CD14-positive monocyte (primary cell): ENCODE measurements at regions not wholly inside any gene's neighbourhood (a gene's known extent, or its start where the extent isn't known, plus 50 kb on each side); places are given as distances from the start of the nearest gene placed in this dataset.

Experiments used
- DNase-seq, 3 donors: peaks; one replicate each; pipeline ENCODE4 v3.0.0-alpha.2; 2011 to 2022
- H2AFZ ChIP-seq: 2 replicates; pipeline ENCODE4 v1.6.0; 2012; ENCODE audit warnings: mild to moderate bottlenecking, low read depth, low read length, inconsistent platforms; ENCODE audit not compliant: insufficient read depth, poor library complexity, severe bottlenecking
- H3K27ac ChIP-seq, 2 donors: 1 replicate in 1 of 2; 2 replicates in 1 of 2; pipeline ENCODE4 v1.5.1; 2012 to 2013; ENCODE audit warnings: low read length in 2 of 2, control low read depth in 1 of 2, inconsistent platforms in 1 of 2, low read depth in 1 of 2, mild to moderate bottlenecking in 1 of 2
- H3K27me3 ChIP-seq, 2 donors: one replicate each; pipeline versions ENCODE4 v1.6.0 to v1.6.1; 2011 to 2013; ENCODE audit warnings: low read length in 2 of 2; ENCODE audit not compliant: control insufficient read depth in 2 of 2, insufficient read depth in 2 of 2
- H3K36me3 ChIP-seq, 2 donors: replicated peaks in 1 of 2; 1 replicate in 1 of 2; 2 replicates in 1 of 2; pipeline versions ENCODE4 v1.5.1 to v1.6.1; 2012 to 2013; ENCODE audit warnings: low read length in 2 of 2, control low read depth in 1 of 2, inconsistent platforms in 1 of 2, mild to moderate bottlenecking in 1 of 2; ENCODE audit not compliant: insufficient read depth in 2 of 2, control insufficient read depth in 1 of 2
- H3K4me1 ChIP-seq, 2 donors: 1 replicate in 1 of 2; 2 replicates in 1 of 2; pipeline versions ENCODE4 v1.5.1 to v1.6.1; 2012 to 2013; ENCODE audit warnings: low read length in 2 of 2, control low read depth in 1 of 2, inconsistent platforms in 1 of 2, mild to moderate bottlenecking in 1 of 2, moderate library complexity in 1 of 2; ENCODE audit not compliant: insufficient read depth in 2 of 2, control insufficient read depth in 1 of 2
- H3K4me2 ChIP-seq: replicated peaks from 2 replicates; pipeline ENCODE3; 2012; ENCODE audit warnings: low read length, moderate library complexity, mild to moderate bottlenecking; ENCODE audit not compliant: poor library complexity, severe bottlenecking; ENCODE audit errors: extremely low read depth
- H3K4me3 ChIP-seq, 3 experiments: fragments of 200-600 bp in 1 of 3; sonication (generic) in 1 of 3; replicated peaks in 1 of 3; 1 replicate in 2 of 3; 2 replicates in 1 of 3; pipeline ENCODE4 v1.5.1; 2011 to 2013; ENCODE audit warnings: low read length in 3 of 3, mild to moderate bottlenecking in 3 of 3, control low read depth in 2 of 3, low read depth in 2 of 3, inconsistent platforms in 1 of 3, moderate library complexity in 1 of 3
- H3K79me2 ChIP-seq: 2 replicates; pipeline ENCODE4 v1.6.0; 2012; ENCODE audit warnings: mild to moderate bottlenecking, control low read depth, inconsistent platforms, low read length, moderate library complexity; ENCODE audit not compliant: insufficient read depth
- H3K9ac ChIP-seq: 2 replicates; pipeline ENCODE4 v1.6.0; 2017; ENCODE audit warnings: low read length, mild to moderate bottlenecking; ENCODE audit not compliant: insufficient read depth, poor library complexity, severe bottlenecking
- H3K9me3 ChIP-seq, 2 donors: replicated peaks in 1 of 2; 1 replicate in 1 of 2; 2 replicates in 1 of 2; pipeline versions ENCODE4 v1.5.1 to v1.6.1; 2012 to 2013; ENCODE audit warnings: low read length in 2 of 2, control low read depth in 1 of 2; ENCODE audit not compliant: control insufficient read depth in 1 of 2, insufficient read depth in 1 of 2
- H4K20me1 ChIP-seq: 2 replicates; pipeline ENCODE4 v1.6.0; 2012; ENCODE audit warnings: mild to moderate bottlenecking, low read length, control low read depth, moderate library complexity; ENCODE audit not compliant: insufficient read depth
- H3K27ac Mint-ChIP-seq, 7 donors: one replicate each; pipeline ENCODE4 v1.8.0; 2020; ENCODE audit warnings: mild to moderate bottlenecking in 7 of 7, mixed read lengths in 7 of 7, moderate library complexity in 6 of 7, inconsistent platforms in 2 of 7
- H3K27me3 Mint-ChIP-seq, 3 donors: one replicate each; pipeline ENCODE4 v1.8.0; 2021 to 2022; ENCODE audit warnings: low read depth in 3 of 3, mild to moderate bottlenecking in 3 of 3, mixed read lengths in 3 of 3, moderate library complexity in 3 of 3, inconsistent platforms in 1 of 3
- H3K36me3 Mint-ChIP-seq, 2 donors: one replicate each; pipeline ENCODE4 v1.8.0; 2020; ENCODE audit warnings: mixed read lengths in 2 of 2, inconsistent platforms in 1 of 2, mild to moderate bottlenecking in 1 of 2
- H3K4me1 Mint-ChIP-seq: one replicate; pipeline ENCODE4 v1.8.0; 2020; ENCODE audit warnings: mild to moderate bottlenecking, mixed read lengths
- H3K4me3 Mint-ChIP-seq, 2 donors: one replicate each; pipeline ENCODE4 v1.8.0; 2020; ENCODE audit warnings: mild to moderate bottlenecking in 2 of 2, mixed read lengths in 2 of 2, moderate library complexity in 1 of 2
- H3K9me3 Mint-ChIP-seq, 7 donors: one replicate each; pipeline ENCODE4 v1.8.0; 2020 to 2022; ENCODE audit warnings: mixed read lengths in 7 of 7, mild to moderate bottlenecking in 6 of 7, moderate library complexity in 6 of 7, inconsistent platforms in 2 of 7
- WGBS: methylation state at CpG from one replicate; pipeline ENCODE4 v1.1.5; 2013; ENCODE audit warnings: missing lambda C conversion rate; ENCODE audit not compliant: insufficient coverage; 5-methylcytosine and 5-hydroxymethylcytosine counted together
- intact Hi-C, 2 donors: fragments of 100-400 bp; cut with micrococcal nuclease; formaldehyde crosslinking; loops; one replicate each; pipeline versions ENCODE4 v1.15.0 to v1.15.1; 2023
- TF ChIP-seq, protein P1 (sequence below): fragments of 200-600 bp; IDR thresholded peaks from one replicate; pipeline ENCODE4 v1.8.0; 2022; ENCODE audit warnings: antibody characterized with exemption, mild to moderate bottlenecking

DNA sequence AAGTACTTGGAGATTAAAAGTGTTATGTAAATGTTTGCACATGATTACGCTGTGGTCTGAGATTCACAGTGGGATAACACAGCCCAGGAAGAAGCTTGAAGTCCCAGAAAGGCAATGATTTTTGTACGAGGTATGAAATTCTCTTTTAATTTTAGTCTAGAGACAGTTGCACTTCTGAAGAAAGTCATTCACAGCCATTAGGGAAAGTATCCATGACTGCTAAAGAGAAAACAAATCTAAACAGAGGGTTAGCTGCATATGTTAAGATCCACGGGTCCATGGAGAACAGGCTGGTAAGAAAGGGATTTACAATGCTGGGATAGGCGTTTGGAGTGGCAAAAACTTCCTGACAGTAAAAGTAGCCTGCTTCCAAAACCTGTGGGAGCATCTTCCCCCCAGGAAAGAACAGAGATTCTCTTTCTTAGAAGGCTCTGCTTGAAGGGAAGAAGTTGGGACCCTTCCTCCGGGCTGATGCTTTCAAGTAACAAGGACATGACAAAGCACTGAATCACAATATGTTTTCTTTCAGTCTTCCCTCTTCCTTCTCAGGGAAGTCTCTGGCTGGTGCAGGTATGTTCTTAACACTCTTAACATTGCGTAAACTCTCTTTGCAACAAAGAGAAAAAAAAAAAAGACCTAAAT is 220.8 kb upstream of the CELF2 start:
- Histone ChIP-seq H3K36me3 (no peaks in the 10 kb centered on the region), H4K20me1 (no peaks in the 10 kb centered on the region), H3K4me1 (no peaks in the 10 kb centered on the region), H3K9me3 (no peaks in the 10 kb centered on the region), H2AFZ (no peak overlapping the region), H3K27me3 (peaks cover 0 to 10% of the 10 kb centered on the region in 2 donors), H3K27ac (no peak overlapping the region), H3K4me2 (no peak overlapping the region), H3K4me3 (no peak overlapping the region), H3K79me2 (no peaks in the 10 kb centered on the region), H3K9ac (no peak overlapping the region)
- H3K27ac Mint-ChIP-seq, result no peak overlapping the region
- H3K9me3 Mint-ChIP-seq, result peaks cover 0 to 5% (median under 1%) of the 10 kb centered on the region in 7 donors
- TF ChIP-seq, protein P1, sequence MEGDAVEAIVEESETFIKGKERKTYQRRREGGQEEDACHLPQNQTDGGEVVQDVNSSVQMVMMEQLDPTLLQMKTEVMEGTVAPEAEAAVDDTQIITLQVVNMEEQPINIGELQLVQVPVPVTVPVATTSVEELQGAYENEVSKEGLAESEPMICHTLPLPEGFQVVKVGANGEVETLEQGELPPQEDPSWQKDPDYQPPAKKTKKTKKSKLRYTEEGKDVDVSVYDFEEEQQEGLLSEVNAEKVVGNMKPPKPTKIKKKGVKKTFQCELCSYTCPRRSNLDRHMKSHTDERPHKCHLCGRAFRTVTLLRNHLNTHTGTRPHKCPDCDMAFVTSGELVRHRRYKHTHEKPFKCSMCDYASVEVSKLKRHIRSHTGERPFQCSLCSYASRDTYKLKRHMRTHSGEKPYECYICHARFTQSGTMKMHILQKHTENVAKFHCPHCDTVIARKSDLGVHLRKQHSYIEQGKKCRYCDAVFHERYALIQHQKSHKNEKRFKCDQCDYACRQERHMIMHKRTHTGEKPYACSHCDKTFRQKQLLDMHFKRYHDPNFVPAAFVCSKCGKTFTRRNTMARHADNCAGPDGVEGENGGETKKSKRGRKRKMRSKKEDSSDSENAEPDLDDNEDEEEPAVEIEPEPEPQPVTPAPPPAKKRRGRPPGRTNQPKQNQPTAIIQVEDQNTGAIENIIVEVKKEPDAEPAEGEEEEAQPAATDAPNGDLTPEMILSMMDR, result no peak
- WGBS, result 94% methylated on average over 2 of the region's 6 CpGs
- H3K36me3 Mint-ChIP-seq, result no peaks in the 10 kb centered on the region
- H3K27me3 Mint-ChIP-seq, result peaks cover 6 to 10% (median 10%) of the 10 kb centered on the region in 3 donors
- H3K4me1 Mint-ChIP-seq, result peaks cover 13% of the 10 kb centered on the region
- H3K4me3 Mint-ChIP-seq, result no peak overlapping the region
- intact Hi-C loops, result no loop called here
- DNase-seq, result no peak

DNA sequence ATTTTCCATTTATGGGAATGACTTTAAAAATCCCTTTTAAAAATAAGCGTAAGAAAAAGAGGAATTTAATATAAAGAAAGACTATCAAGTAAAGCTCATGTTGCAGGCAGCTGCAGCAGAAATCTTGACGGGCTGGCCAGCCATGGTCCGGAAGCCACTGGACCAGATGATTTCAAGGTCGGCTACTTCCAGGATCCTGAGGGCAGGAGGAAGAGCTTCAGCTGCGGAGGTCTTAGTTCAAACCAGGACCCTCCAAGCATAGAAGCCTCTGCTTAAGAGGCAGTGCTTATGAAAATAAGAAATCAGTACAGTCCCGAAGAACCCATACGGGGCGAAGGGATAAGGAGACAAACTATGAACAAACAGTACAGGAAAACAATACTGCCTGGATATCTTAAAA is 220.2 kb upstream of the CELF2 start:
- Histone ChIP-seq H3K4me3 (no peak overlapping the region), H3K79me2 (no peaks in the 10 kb centered on the region), H3K4me1 (no peaks in the 10 kb centered on the region), H3K36me3 (no peaks in the 10 kb centered on the region), H3K9me3 (no peaks in the 10 kb centered on the region), H3K27ac (no peak overlapping the region), H4K20me1 (no peaks in the 10 kb centered on the region), H3K9ac (no peak overlapping the region), H2AFZ (no peak overlapping the region), H3K27me3 (peaks cover 0 to 10% of the 10 kb centered on the region in 2 donors), H3K4me2 (no peak overlapping the region)
- WGBS, result 100% methylated on average over 3 of the region's 8 CpGs
- TF ChIP-seq, protein P1, result no peak
- DNase-seq, result no peak
- no peak overlapping the region for H3K4me3 Mint-ChIP-seq
- H3K27me3 Mint-ChIP-seq, result peaks cover 6 to 10% (median 10%) of the 10 kb centered on the region in 3 donors
- intact Hi-C loops, result no loop called here
- peaks cover 9% of the 10 kb centered on the region for H3K4me1 Mint-ChIP-seq
- H3K27ac Mint-ChIP-seq, result no peak overlapping the region
- H3K36me3 Mint-ChIP-seq, result no peaks in the 10 kb centered on the region
- H3K9me3 Mint-ChIP-seq, result peaks cover 0 to 7% (median 4%) of the 10 kb centered on the region in 7 donors
